ENCODE measurements at regions not wholly inside any gene's neighbourhood (a gene's known extent, or its start where the extent isn't known, plus 50 kb on each side); places are given as distances from the start of the nearest gene placed in this dataset.

- TF ChIP-seq NFIC (IDR thresholded peaks at IDR 0.05) (no peak), YY1 (IDR thresholded peaks at IDR 0.05; ENCODE audit: low read depth) (no peak), EP300 (IDR thresholded peaks at IDR 0.05; ENCODE audit: borderline replicate concordance) (no peak), TCF12 (IDR thresholded peaks at IDR 0.05; ENCODE audit: low read depth) (no peak), REST (IDR thresholded peaks at IDR 0.05; ENCODE audit: low read depth) (no peak), TAF1 (IDR thresholded peaks at IDR 0.05; ENCODE audit: low read depth) (no peak), RAD21 (IDR thresholded peaks at IDR 0.05; ENCODE audit: low read depth) (no peak), EGR1 (IDR thresholded peaks at IDR 0.05) (no peak), CREB1 (IDR thresholded peaks at IDR 0.05; ENCODE audit: low read depth) (no peak)
Measured at GRCh38 chr11:70487160-70487559, 88.8 kb downstream of the CTTN start.
